ENCODE measurements at regions not wholly inside any gene's neighbourhood (a gene's known extent, or its start where the extent isn't known, plus 50 kb on each side); places are given as distances from the start of the nearest gene placed in this dataset.
"Not testable (repeated sequence)": the region's sequence is repeated elsewhere in the genome, so short reads cannot be mapped to it uniquely, and the experiment has no call there.

DNA sequence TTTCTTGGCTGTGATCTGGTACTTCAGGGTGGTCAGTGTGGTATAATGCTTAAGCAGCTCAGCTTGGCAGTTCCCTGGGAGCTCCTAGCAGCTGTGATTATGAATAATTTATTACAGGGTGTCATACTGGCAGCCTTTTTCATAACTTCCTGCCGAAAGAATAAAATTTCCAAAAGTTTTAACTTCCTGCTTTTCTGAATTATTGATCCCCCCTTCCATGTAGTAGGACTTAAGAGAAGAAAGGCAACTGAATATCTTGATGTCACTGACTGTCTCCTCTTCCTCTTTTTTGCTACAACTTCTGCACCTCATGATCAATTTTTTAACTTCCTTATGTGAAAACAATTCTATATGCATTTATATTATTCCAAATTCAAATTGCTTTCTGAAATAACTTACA, 74.3 kb upstream of the SPEF2 start:
- intact Hi-C loops (cut with DNase I): no loop called here
- Histone ChIP-seq H3K4me1 (no peaks in the 10 kb centered on the region), H3K27ac (no peak overlapping the region), H3K4me3 (no peak overlapping the region), H3K9me3 (no peaks in the 10 kb centered on the region), H3K27me3 (peaks cover 0 to 8% (median 0%) of the 10 kb centered on the region in 4 donors), H3K36me3 (no peaks in the 10 kb centered on the region)
- TF ChIP-seq, protein P1, sequence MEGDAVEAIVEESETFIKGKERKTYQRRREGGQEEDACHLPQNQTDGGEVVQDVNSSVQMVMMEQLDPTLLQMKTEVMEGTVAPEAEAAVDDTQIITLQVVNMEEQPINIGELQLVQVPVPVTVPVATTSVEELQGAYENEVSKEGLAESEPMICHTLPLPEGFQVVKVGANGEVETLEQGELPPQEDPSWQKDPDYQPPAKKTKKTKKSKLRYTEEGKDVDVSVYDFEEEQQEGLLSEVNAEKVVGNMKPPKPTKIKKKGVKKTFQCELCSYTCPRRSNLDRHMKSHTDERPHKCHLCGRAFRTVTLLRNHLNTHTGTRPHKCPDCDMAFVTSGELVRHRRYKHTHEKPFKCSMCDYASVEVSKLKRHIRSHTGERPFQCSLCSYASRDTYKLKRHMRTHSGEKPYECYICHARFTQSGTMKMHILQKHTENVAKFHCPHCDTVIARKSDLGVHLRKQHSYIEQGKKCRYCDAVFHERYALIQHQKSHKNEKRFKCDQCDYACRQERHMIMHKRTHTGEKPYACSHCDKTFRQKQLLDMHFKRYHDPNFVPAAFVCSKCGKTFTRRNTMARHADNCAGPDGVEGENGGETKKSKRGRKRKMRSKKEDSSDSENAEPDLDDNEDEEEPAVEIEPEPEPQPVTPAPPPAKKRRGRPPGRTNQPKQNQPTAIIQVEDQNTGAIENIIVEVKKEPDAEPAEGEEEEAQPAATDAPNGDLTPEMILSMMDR (IDR thresholded peaks at IDR 0.05): no peak
- no peak for TF ChIP-seq POLR2A (IDR thresholded peaks at IDR 0.05)
- DNase-seq: no peak
- 30 to 50% methylated on average over 1 of the region's 1 CpG for WGBS, 2 donors

DNA sequence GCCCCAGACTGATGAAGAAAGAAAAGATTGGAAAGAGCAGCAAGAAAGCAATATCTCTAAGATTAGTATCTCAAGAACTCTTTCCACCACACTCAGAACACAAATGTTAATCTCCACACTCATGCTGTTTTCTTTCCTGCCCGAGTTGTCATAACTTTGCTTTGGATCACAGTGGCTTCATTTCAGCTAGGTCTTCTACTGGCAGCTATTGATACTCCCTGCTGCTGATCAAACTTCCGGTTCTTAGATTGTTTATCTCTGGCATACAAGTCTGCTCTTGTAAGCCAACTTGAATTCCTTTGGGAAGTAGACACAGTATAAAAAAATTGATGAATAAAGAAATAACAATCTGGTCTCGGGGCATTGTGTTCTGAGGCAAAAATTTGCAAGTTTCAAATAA, 77.7 kb upstream of the SPEF2 start:
- Histone ChIP-seq H3K27me3 (no peaks in the 10 kb centered on the region), H3K27ac (no peak overlapping the region), H3K36me3 (no peaks in the 10 kb centered on the region), H3K4me1 (no peaks in the 10 kb centered on the region), H3K4me3 (no peak overlapping the region), H3K9me3 (no peaks in the 10 kb centered on the region)
- DNase-seq: no peak
- TF ChIP-seq, protein P1 (IDR thresholded peaks at IDR 0.05): no peak
- no peak for TF ChIP-seq POLR2A (IDR thresholded peaks at IDR 0.05)
- 24 to 25% methylated on average over 3 of the region's 3 CpGs for WGBS, 2 donors
- intact Hi-C loops (cut with DNase I): no loop called here

- Histone ChIP-seq H3K4me3 (no peak overlapping the region), H3K36me3 (no peaks in the 10 kb centered on the region), H3K4me1 (no peaks in the 10 kb centered on the region), H3K27ac (no peak overlapping the region), H3K9me3 (no peaks in the 10 kb centered on the region), H3K27me3 (no peaks in the 10 kb centered on the region)
- TF ChIP-seq, protein P1 (IDR thresholded peaks at IDR 0.05): no peak
- TF ChIP-seq POLR2A (IDR thresholded peaks at IDR 0.05): no peak
- no peak for DNase-seq
- 59 to 70% methylated on average over 7 of the region's 7 CpGs for WGBS, 2 donors
- intact Hi-C loops (cut with DNase I): no loop called here
Measured at GRCh38 chr5:35538198-35538931, 79.3 kb upstream of the SPEF2 start.

DNA sequence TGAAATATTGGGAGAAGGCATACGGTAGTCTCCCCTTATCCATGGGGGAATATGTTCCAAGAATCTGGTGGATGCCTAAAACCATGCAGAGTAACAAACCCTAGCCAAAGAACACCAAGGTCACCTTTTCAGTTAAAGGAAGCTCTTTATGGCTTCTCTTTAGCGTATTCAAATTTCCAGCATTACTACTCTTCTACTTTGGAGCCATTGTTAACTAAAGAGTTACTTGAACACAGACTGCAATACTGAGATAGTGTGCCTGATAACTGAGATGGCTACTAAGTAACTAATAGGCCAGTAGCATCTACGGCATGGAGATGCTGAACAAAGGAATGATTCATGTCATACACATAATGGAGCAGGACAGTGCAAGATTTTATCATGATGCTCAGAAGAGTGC, 84.5 kb upstream of the SPEF2 start:
- intact Hi-C loops (cut with DNase I): no loop called here
- H3K36me3 ChIP-seq: no peaks in the 10 kb centered on the region
- TF ChIP-seq, protein P1 (IDR thresholded peaks at IDR 0.05): no peak
- TF ChIP-seq POLR2A (IDR thresholded peaks at IDR 0.05): no peak
- H3K4me3 ChIP-seq: no peak overlapping the region
- no peaks in the 10 kb centered on the region for H3K27me3 ChIP-seq
- 81 to 86% methylated on average over 3 of the region's 3 CpGs for WGBS, 2 donors
- no peaks in the 10 kb centered on the region for H3K9me3 ChIP-seq
- H3K4me1 ChIP-seq: no peaks in the 10 kb centered on the region
- DNase-seq: no peak
- H3K27ac ChIP-seq: no peak overlapping the region

GRCh38 chr5:35531553-35531952, 86.1 kb upstream of the SPEF2 start:
- WGBS, 2 donors: 95% methylated on average over 7 of the region's 29 CpGs; no CpG with 5 or more reads in 1 of the 2 donors
- intact Hi-C loops (cut with DNase I); DNase-seq: not testable (repeated sequence)

GRCh38 chr5:35518104-35518503, 99.6 kb upstream of the SPEF2 start:
- DNase-seq: no peak
- H3K4me3 ChIP-seq: no peak overlapping the region
- TF ChIP-seq, protein P1 (IDR thresholded peaks at IDR 0.05): no peak
- no peak for TF ChIP-seq POLR2A (IDR thresholded peaks at IDR 0.05)
- no peaks in the 10 kb centered on the region for H3K4me1 ChIP-seq
- H3K9me3 ChIP-seq: no peaks in the 10 kb centered on the region
- WGBS, 2 donors: 64 to 93% methylated on average over 1 of the region's 1 CpG
- H3K36me3 ChIP-seq: no peaks in the 10 kb centered on the region
- H3K27me3 ChIP-seq: no peaks in the 10 kb centered on the region
- no peak overlapping the region for H3K27ac ChIP-seq
- intact Hi-C loops (cut with DNase I): no loop called here

More at GRCh38 chr5:35531553-35531952, 86.1 kb upstream of the SPEF2 start:
- not testable (repeated sequence) for H3K36me3 ChIP-seq, H3K27ac ChIP-seq, H3K4me3 ChIP-seq, H3K9me3 ChIP-seq, H3K27me3 ChIP-seq, H3K4me1 ChIP-seq

All from esophagus squamous epithelium (tissue), 5 donors.